ENCODE measurements at regions not wholly inside any gene's neighbourhood (a gene's known extent, or its start where the extent isn't known, plus 50 kb on each side); places are given as distances from the start of the nearest gene placed in this dataset.

- TF ChIP-seq REST (IDR thresholded peaks at IDR 0.05; ENCODE audit: low read depth): no peak
- TF ChIP-seq CEBPB (IDR thresholded peaks at IDR 0.05; ENCODE audit: low read depth): no peak
- no peak for TF ChIP-seq ZNF274 (IDR thresholded peaks at IDR 0.05; ENCODE audit: low read depth, low read length)
These were observed 140.7 kb downstream of the NSG2 start (continued) for GRCh38 chr5:174186096-174186695.

DNA sequence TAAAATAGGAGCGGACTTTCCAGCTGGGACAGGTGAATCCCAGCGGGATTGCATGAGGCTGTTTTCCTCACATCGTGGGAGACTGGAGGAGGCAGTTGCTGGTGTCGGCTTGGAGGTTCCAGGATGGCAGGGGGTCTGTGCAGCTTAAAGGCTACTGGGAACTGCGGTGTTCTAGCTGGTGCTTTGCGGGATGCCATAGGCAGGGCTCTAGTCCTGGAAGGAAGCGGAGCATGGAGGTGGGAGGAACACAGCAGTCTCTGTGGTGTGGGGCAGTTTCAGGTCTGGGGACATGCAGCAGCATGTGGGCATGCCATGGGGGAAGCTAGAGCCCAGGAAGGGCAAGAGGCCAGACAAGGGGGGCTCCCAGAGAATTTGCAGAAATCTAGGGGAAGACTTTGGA, 141.5 kb downstream of the NSG2 start:
- H3K9me2 ChIP-seq (ENCODE audit: insufficient read depth): no peaks in the 10 kb centered on the region
- no peak overlapping the region for H2AFZ ChIP-seq (ENCODE audit: low read depth, low read length, poor library complexity, severe bottlenecking)
- RAD21 ChIA-PET (ENCODE audit: low non-redundant PET in 1 of 2, low total read pairs in 2 of 2, uncharacterized antibody in 2 of 2, unreplicated experiment in 2 of 2): no interaction called here
- CTCF ChIA-PET: no interaction called here
- intact Hi-C loops (cut with micrococcal nuclease): no loop called here
- no peaks in the 10 kb centered on the region for H3K4me1 ChIP-seq (ENCODE audit: control insufficient read depth in 1 of 2, insufficient read depth in 2 of 2, low read length in 2 of 2)
- DNase-seq (ENCODE audit: low read depth, low spot score) (no peak), ATAC-seq (no peak)
- H3K9ac ChIP-seq (ENCODE audit: low read length): no peak overlapping the region
- no peaks in the 10 kb centered on the region for H3K9me3 ChIP-seq (ENCODE audit: control insufficient read depth in 1 of 2, insufficient read depth in 1 of 2, low read depth in 1 of 2, low read length in 2 of 2)
- no peak overlapping the region for H3K4me3 ChIP-seq (replicated peaks in 1 of 2; ENCODE audit: low read depth in 1 of 2, low read length in 2 of 2)
- no peaks in the 10 kb centered on the region for H3K79me2 ChIP-seq (ENCODE audit: insufficient read depth, low read length)
- POLR2A ChIA-PET: no interaction called here
- H3K27me3 ChIP-seq (ENCODE audit: insufficient read depth, low read length): peaks cover 29% of the 10 kb centered on the region; the same call in 1 of the 2 replicates
- H4K20me1 ChIP-seq (ENCODE audit: insufficient read depth): no peaks in the 10 kb centered on the region
- no peak overlapping the region for H3K27ac ChIP-seq (ENCODE audit: low read depth, low read length)
- no peak overlapping the region for H3K4me2 ChIP-seq (ENCODE audit: low read length)
- H3K36me3 ChIP-seq (ENCODE audit: control insufficient read depth in 1 of 2, insufficient read depth in 2 of 2, low read length in 2 of 2): no peaks in the 10 kb centered on the region
- no TSS peak for BruUV-seq (replicated peaks)
- TF ChIP-seq JUND (IDR thresholded peaks at IDR 0.05) (no peak), SRF (IDR thresholded peaks at IDR 0.05; ENCODE audit: low read depth) (no peak), ZFX (IDR thresholded peaks at IDR 0.05) (no peak), SIN3A (IDR thresholded peaks at IDR 0.05; ENCODE audit: low read depth) (no peak), EZH2phosphoT487 (IDR thresholded peaks at IDR 0.05; ENCODE audit: borderline replicate concordance) (no peak), RAD21 (IDR thresholded peaks at IDR 0.05; ENCODE audit: low read depth) (no peak), POLR2A (IDR thresholded peaks at IDR 0.05; ENCODE audit: borderline replicate concordance, extremely low read depth, insufficient read depth, insufficient read length) (no peak), CEBPB (IDR thresholded peaks at IDR 0.05; ENCODE audit: low read depth) (no peak), SP1 (IDR thresholded peaks at IDR 0.05; ENCODE audit: low read depth) (no peak), YY1 (IDR thresholded peaks at IDR 0.05; ENCODE audit: extremely low read depth, insufficient replicate concordance, low read depth, low read length) (no peak)
- TF ChIP-seq, protein P1, sequence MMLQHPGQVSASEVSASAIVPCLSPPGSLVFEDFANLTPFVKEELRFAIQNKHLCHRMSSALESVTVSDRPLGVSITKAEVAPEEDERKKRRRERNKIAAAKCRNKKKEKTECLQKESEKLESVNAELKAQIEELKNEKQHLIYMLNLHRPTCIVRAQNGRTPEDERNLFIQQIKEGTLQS (IDR thresholded peaks at IDR 0.05): no peak
- TF ChIP-seq, protein P2, sequence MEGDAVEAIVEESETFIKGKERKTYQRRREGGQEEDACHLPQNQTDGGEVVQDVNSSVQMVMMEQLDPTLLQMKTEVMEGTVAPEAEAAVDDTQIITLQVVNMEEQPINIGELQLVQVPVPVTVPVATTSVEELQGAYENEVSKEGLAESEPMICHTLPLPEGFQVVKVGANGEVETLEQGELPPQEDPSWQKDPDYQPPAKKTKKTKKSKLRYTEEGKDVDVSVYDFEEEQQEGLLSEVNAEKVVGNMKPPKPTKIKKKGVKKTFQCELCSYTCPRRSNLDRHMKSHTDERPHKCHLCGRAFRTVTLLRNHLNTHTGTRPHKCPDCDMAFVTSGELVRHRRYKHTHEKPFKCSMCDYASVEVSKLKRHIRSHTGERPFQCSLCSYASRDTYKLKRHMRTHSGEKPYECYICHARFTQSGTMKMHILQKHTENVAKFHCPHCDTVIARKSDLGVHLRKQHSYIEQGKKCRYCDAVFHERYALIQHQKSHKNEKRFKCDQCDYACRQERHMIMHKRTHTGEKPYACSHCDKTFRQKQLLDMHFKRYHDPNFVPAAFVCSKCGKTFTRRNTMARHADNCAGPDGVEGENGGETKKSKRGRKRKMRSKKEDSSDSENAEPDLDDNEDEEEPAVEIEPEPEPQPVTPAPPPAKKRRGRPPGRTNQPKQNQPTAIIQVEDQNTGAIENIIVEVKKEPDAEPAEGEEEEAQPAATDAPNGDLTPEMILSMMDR (IDR thresholded peaks at IDR 0.05 in 2 of 3, conservative IDR thresholded peaks at IDR 0.05 in 1 of 3; ENCODE audit: borderline replicate concordance in 1 of 3, insufficient read depth in 1 of 3, low read depth in 2 of 3, low read length in 2 of 3): no peak
- TF ChIP-seq, protein P3, sequence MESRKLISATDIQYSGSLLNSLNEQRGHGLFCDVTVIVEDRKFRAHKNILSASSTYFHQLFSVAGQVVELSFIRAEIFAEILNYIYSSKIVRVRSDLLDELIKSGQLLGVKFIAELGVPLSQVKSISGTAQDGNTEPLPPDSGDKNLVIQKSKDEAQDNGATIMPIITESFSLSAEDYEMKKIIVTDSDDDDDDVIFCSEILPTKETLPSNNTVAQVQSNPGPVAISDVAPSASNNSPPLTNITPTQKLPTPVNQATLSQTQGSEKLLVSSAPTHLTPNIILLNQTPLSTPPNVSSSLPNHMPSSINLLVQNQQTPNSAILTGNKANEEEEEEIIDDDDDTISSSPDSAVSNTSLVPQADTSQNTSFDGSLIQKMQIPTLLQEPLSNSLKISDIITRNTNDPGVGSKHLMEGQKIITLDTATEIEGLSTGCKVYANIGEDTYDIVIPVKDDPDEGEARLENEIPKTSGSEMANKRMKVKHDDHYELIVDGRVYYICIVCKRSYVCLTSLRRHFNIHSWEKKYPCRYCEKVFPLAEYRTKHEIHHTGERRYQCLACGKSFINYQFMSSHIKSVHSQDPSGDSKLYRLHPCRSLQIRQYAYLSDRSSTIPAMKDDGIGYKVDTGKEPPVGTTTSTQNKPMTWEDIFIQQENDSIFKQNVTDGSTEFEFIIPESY (IDR thresholded peaks at IDR 0.05; ENCODE audit: extremely low read depth, insufficient replicate concordance, low read length): no peak
- TF ChIP-seq, protein P4, sequence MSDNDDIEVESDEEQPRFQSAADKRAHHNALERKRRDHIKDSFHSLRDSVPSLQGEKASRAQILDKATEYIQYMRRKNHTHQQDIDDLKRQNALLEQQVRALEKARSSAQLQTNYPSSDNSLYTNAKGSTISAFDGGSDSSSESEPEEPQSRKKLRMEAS (IDR thresholded peaks at IDR 0.05): no peak

Measured in HCT116 (cell line).